HL-60/S4 treated with retinoic acid at 250 ng/mL for 4 days and 3 days (cell line): ENCODE measurements at regions not wholly inside any gene's neighbourhood (a gene's known extent, or its start where the extent isn't known, plus 50 kb on each side); places are given as distances from the start of the nearest gene placed in this dataset.

Experiments used
- in situ Hi-C: fragments of 300-500 bp; cut with MboI; formaldehyde crosslinking; loops from 2 replicates; pipeline ENCODE4 v1.7.0; 2022; ENCODE audit warnings: low sequenced_read_pairs

GRCh38 chr15:95295896-95296625, 1034.4 kb upstream of the NR2F2 start:
- in situ Hi-C loops = no loop called here

DNA sequence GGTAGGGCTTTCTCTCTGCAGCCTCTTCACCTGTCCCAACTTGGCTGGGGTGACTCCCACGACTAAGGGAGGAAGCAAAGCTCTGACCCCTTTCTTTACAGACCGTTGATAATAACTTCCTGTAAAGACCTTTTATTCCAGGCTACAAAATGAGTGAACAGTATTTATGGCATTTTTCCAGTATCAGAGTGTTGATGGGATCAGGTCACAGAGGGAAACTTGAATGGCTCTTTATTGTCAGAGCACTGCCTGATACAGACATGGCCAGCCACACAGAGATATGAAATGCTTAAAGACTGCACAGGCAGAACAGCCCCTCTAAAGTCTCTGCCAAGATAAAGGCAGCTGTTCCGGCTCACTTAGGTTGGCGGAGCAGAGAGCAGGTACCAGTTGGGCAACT, 1033.9 kb upstream of the NR2F2 start:
- in situ Hi-C loops = no loop called here

DNA sequence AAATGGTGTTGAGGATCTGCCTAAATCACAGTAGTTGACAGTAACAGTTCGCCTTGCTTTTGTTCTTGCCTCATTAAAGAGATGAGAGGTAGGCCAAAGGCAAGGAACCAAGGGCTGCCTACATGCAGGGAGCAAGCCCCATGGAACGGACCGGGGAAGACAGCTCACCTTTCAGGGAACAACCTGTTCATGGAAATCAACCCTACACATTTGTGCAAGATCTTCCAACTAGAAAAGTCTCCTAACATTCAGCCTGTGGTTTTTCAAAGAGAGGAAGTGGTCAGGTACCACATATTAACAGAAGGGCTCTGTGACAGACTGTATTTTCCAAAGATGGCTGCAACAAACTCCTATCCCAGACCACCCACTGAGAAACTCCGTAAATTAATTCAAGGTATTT, 1031.8 kb upstream of the NR2F2 start:
- in situ Hi-C loops = no loop called here

DNA sequence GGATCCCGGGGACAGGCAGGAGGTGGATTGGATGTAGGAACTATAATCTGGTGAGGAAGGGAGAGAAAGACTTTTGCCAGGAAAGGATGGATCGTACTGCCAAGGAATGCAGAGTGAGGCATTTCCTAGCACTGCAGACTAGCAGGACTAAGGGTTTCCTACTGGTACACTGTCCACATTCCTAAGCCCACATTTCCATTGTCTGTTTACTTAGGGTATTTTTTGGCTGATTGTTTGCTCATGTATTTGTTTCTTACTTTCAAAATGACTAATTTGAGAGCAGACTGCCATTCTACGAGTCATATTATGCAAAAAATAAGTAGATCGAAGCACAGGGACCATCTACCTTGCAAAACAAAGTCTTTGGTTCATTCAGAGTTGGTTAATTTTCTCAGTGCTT, 1029.5 kb upstream of the NR2F2 start:
- in situ Hi-C loops = no loop called here

DNA sequence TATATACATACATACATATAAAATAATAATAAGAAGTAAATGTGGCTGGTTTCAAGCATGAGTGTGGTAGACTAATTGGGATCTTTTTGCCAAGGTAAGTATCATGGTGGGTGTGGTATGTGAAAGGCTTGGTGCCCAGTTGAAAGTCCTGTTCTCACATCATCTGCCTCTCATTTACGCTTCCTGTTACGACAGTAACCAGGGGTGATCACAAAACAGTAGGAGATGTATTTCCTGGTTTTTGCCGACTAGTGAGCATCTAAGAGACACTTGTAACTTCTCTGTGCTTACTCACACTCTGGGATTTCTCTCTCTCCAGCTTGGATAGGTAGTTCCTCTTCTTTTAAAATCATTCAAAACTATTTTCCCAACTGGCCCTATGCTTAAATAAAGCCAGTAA, 1028.3 kb upstream of the NR2F2 start:
- in situ Hi-C loops = no loop called here

DNA sequence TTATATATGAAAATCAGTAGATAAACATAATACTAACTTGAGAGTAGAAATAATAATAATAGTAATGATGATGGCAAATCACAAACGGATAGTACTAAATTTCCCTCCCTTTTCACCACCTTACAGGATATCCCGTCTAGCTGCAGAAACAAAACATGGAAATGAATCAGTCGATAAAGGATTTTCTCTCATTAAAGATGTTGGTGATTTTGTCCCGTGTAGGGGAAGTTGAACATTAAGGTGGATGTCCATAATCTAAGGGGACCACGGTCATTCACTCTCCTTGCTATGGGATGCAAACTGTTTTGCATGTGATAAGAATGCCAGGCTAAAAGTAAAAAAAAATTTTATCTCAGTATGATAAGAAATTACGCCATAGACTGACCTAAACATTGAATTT, 1027.7 kb upstream of the NR2F2 start:
- in situ Hi-C loops = no loop called here

- in situ Hi-C loops = no loop called here
Measured at GRCh38 chr15:95303713-95304112, 1026.8 kb upstream of the NR2F2 start.

DNA sequence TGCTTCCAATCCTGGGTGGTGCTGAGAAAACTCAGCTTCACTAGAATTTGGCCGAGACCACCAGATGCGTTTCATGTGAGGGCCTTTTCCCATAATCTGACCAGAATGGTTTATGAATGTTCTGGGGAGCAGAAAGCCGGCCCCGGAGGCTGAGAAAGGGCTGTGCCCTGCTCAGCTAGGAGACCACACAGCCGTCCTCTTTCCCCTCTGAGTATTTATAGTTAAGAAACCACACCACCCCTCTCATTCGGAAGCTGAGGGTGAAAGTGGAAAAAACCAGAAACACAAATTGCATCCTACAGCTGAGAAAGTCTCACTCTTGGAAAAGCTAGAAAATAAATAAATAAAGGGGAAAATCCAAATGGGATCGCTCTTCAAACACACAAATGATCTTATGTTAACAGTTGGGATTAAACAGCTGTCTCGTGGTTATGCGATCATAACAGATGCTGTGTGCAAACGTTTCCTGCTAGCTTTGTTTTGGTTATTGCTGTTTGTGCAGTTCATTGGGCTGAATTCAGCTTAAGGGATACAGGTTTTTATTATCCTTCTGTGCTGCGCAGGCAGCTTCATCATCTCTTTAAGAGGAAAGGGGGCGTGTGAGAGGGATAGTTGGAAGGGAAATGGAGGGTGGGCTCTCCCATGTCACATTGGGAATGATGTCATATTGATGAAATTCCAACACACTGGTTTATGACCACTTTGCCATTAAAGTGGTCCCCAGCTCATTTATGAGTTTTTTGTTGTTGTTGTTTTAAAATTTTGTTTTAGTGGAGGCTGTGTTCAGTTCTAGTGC, 1026.2 kb upstream of the NR2F2 start:
- in situ Hi-C loops = no loop called here

- in situ Hi-C loops = no loop called here
Measured at GRCh38 chr15:95304947-95305400, 1025.5 kb upstream of the NR2F2 start.

DNA sequence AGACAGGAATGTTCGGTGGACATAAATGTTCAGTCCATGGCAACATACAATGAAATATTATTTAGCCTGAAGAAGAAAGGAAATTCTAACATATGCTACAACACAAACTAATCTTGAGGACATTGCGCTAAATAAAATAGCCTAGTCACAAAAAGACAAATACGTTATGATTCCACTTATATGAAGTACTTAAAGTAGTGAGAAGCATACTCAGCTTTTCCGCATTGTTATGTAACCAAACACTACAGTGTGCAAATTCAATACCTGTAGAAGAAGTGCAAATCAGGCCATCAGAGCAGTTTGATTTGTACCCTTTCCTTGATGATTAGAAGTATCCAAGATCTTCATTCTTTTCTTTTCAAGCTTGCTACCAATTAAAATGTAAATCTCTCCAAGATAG, 1023.4 kb upstream of the NR2F2 start:
- in situ Hi-C loops = no loop called here

- in situ Hi-C loops = no loop called here
Measured at GRCh38 chr15:95319242-95319641, 1011.3 kb upstream of the NR2F2 start.

GRCh38 chr15:95323796-95324195, 1006.7 kb upstream of the NR2F2 start:
- in situ Hi-C loops = no loop called here

- in situ Hi-C loops = no loop called here
Measured at GRCh38 chr15:95324656-95325055, 1005.8 kb upstream of the NR2F2 start.

DNA sequence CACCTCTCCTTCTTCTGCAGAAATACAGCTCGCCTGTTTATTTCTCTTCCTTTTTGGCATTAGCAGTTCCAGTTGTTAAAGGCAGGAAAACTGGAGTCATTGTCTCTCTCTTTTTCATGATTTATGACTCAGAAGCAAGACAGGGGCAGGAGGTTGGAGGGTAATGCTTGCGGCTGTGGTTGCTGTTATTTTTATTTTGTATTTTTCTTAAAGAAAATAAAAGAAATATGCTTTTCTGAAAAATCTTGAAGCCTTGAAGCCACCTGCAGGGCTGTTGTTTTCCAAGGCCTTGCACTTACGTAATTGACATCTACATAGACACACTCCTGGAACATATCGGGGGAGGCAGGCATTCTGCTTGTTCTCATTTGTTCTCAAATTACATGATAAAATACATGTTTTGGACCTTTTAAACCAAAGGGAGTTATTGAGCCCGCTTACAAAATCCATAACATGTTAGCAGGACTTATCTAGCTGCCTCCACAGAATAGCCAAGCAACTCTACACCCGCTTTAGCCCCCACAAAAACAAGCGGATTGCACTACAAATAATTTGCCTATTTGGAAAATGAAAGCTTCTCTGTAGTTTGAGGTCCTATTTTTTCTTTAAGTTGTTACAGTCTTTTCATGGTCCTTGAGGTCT, 1004.6 kb upstream of the NR2F2 start:
- in situ Hi-C loops = no loop called here

- in situ Hi-C loops = no loop called here
Measured at GRCh38 chr15:95326431-95327182, 1003.9 kb upstream of the NR2F2 start.

GRCh38 chr15:95327183-95327525, 1003.3 kb upstream of the NR2F2 start:
- in situ Hi-C loops = no loop called here

DNA sequence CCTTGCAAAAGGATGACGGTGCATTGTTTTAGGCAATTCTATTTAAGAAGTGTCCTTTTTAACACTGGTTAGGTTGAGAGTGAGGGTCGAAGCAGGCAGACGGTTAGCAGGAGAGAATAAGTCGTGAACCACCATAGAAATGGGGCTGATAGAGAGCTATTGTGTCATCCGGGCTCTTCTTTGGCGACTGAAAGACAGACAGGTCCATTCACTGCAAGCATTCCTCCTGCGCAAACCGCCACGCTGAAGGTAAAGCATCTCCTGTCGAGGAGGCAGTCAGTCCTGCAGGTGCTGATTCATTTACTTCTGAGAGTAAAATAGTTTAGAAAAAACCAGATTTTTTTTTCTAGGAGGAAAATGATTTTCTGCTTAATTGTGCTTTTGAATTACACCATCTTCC, 1002.8 kb upstream of the NR2F2 start:
- in situ Hi-C loops = no loop called here

DNA sequence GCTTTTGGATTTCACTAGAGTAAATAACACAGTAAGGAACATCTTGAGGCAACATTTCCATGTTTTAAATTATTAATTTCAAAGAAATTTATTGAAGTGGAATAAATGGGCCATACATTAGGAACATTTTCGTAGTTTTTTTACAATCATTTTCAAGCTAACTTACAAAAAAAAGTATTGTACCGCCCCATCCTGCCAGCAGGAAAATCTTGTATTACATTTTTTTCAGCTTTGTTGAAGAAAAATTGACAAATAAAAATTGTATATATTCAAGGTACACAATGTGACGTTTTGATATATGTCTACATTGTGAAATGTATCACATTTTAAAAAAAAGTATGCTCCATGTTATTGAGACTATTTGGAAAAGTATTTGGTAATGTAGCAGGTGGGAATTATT, 1001.9 kb upstream of the NR2F2 start:
- in situ Hi-C loops = no loop called here

GRCh38 chr15:95329362-95329761, 1001.1 kb upstream of the NR2F2 start:
- in situ Hi-C loops = no loop called here

- in situ Hi-C loops = no loop called here
Measured at GRCh38 chr15:95341686-95342085, 988.8 kb upstream of the NR2F2 start.

- in situ Hi-C loops = no loop called here
Measured at GRCh38 chr15:95345867-95346266, 984.6 kb upstream of the NR2F2 start.
